ENCODE measurements at regions not wholly inside any gene's neighbourhood (a gene's known extent, or its start where the extent isn't known, plus 50 kb on each side); places are given as distances from the start of the nearest gene placed in this dataset.

GRCh38 chr17:77668518-77668917 is 290.0 kb upstream of the TNRC6C start:
- TF ChIP-seq CTCF (conservative IDR thresholded peaks at IDR 0.05; ENCODE audit: low read depth, low read length) (no peak), EZH2phosphoT487 (IDR thresholded peaks at IDR 0.05; ENCODE audit: borderline replicate concordance, low read length) (no peak)

All from PC-3 (cell line).